ENCODE measurements at regions not wholly inside any gene's neighbourhood (a gene's known extent, or its start where the extent isn't known, plus 50 kb on each side); places are given as distances from the start of the nearest gene placed in this dataset.

DNA sequence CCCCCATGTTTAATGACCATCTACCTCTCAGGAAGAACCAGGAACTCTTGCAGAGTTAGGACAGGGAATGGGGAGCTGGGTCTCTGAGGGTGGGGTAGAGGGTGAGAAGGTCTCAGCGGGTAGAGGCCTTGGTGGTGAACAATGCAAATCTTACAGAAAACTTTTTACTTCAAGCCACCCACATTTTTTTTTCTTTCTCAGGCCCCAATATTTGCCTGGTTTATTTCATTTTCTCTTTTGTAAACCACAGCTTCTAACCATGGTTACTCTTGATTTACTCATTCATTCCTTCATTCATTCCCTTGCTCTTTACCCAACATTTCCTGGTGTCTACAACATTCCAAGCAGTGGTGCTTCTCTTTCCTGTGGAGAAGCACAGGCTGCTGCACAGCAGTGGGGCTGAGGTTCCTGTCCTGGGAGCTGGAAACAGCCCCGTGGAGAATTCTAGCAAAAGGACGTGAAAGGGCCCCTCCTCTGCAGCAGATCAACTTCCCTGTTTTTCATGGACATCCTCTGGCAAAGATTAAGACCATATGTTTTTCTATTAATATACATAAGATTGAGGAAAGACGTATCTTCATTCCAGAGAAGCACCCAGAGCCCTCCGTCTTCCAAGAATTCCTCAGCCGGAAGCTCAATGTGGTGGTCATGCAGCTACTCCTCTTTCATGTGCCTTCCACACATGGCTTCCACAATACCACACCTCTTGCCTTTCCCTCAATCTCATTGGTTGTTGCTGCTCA, 224.4 kb upstream of the SESN3 start:
- no peak for ATAC-seq (ENCODE audit: insufficient read depth, low read depth)
- no peak for DNase-seq

DNA sequence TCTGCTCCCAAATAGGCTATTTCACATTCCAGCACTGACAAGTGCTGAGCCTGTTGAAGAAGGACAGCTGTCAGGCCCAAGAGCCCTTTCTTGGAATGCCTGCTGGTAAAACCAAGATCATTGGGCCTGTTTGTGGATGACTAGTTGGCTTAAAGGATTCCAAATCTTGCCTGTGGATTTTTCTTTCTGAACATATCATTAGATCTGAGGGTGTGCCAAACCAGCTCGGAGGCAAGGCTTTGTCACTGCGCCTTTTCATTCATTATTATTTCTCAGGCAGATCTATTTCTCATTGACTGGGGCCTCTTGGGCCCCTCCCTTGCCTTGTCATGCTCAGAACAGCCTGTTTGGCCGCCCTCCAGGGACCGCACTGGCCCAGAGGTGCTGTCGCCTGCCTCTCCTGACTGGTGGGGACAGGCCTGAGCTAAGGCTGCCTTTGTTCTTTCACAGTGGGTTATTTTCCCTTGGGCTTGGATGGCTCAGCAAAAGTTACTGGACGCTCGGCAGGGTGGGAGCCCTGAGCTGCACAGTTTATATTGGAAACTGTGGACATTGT, 222.7 kb upstream of the SESN3 start:
- Histone ChIP-seq H3K4me3 (ENCODE audit: low read depth in 1 of 2, low read length in 2 of 2) (no peak overlapping the region), H3K9me3 (ENCODE audit: insufficient read depth, low read length, severe bottlenecking) (no peaks in the 10 kb centered on the region), H3K4me2 (ENCODE audit: insufficient read depth, low read length) (no peak overlapping the region), H3K27me3 (ENCODE audit: insufficient read depth, low read length, poor library complexity) (peaks cover 3% of the 10 kb centered on the region), H3K9ac (ENCODE audit: low read depth, low read length) (no peak overlapping the region), H3K27ac (ENCODE audit: low read length) (no peak overlapping the region), H3K79me2 (ENCODE audit: insufficient read depth, low read length) (no peaks in the 10 kb centered on the region), H4K20me1 (ENCODE audit: insufficient read depth, low read length) (no peaks in the 10 kb centered on the region), H3K4me1 (ENCODE audit: insufficient read depth, low read length) (no peaks in the 10 kb centered on the region), H3K36me3 (ENCODE audit: insufficient read depth, low read length) (no peaks in the 10 kb centered on the region), H2AFZ (ENCODE audit: low read depth, low read length) (no peak overlapping the region)
- TF ChIP-seq, protein P1, sequence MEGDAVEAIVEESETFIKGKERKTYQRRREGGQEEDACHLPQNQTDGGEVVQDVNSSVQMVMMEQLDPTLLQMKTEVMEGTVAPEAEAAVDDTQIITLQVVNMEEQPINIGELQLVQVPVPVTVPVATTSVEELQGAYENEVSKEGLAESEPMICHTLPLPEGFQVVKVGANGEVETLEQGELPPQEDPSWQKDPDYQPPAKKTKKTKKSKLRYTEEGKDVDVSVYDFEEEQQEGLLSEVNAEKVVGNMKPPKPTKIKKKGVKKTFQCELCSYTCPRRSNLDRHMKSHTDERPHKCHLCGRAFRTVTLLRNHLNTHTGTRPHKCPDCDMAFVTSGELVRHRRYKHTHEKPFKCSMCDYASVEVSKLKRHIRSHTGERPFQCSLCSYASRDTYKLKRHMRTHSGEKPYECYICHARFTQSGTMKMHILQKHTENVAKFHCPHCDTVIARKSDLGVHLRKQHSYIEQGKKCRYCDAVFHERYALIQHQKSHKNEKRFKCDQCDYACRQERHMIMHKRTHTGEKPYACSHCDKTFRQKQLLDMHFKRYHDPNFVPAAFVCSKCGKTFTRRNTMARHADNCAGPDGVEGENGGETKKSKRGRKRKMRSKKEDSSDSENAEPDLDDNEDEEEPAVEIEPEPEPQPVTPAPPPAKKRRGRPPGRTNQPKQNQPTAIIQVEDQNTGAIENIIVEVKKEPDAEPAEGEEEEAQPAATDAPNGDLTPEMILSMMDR (IDR thresholded peaks at IDR 0.05; ENCODE audit: borderline replicate concordance, extremely low read depth, low read length, poor library complexity, severe bottlenecking): no peak
- TF ChIP-seq EZH2 (IDR thresholded peaks at IDR 0.05; ENCODE audit: borderline replicate concordance, low read depth, low read length, severe bottlenecking): no peak
- DNase-seq: no peak
- ATAC-seq (ENCODE audit: insufficient read depth, low read depth): no peak

More for the DNA sequence above, 224.4 kb upstream of the SESN3 start:
- Histone ChIP-seq H3K4me1 (ENCODE audit: insufficient read depth, low read length) (no peaks in the 10 kb centered on the region), H3K4me3 (ENCODE audit: low read depth in 1 of 2, low read length in 2 of 2) (no peak overlapping the region), H3K79me2 (ENCODE audit: insufficient read depth, low read length) (no peaks in the 10 kb centered on the region), H3K9me3 (ENCODE audit: insufficient read depth, low read length, severe bottlenecking) (no peaks in the 10 kb centered on the region), H3K27me3 (ENCODE audit: insufficient read depth, low read length, poor library complexity) (peaks cover 3% of the 10 kb centered on the region), H3K27ac (ENCODE audit: low read length) (no peak overlapping the region), H3K36me3 (ENCODE audit: insufficient read depth, low read length) (no peaks in the 10 kb centered on the region), H3K9ac (ENCODE audit: low read depth, low read length) (no peak overlapping the region), H4K20me1 (ENCODE audit: insufficient read depth, low read length) (no peaks in the 10 kb centered on the region), H3K4me2 (ENCODE audit: insufficient read depth, low read length) (no peak overlapping the region), H2AFZ (ENCODE audit: low read depth, low read length) (no peak overlapping the region)
- TF ChIP-seq EZH2 (IDR thresholded peaks at IDR 0.05; ENCODE audit: borderline replicate concordance, low read depth, low read length, severe bottlenecking): no peak
- TF ChIP-seq, protein P1 (IDR thresholded peaks at IDR 0.05; ENCODE audit: borderline replicate concordance, extremely low read depth, low read length, poor library complexity, severe bottlenecking): no peak

DNA sequence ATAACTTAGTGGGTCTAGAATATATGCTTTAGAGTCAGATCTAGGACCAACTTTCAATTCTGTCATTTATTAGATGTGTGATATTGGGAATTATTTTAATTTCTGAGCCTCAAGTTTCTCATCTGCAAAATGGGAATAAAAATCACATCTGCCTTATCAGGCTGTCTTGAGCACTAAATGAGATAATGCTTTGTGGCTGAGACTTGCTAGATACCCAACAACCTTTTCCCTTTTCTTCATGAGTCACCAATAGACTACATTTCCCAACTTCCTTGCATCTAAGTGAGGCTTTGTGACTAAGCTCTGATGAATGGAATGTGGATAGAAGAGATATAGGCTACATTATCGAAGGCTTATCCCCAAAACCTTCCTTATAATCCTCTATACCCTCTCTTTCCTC, 220.7 kb upstream of the SESN3 start:
- Histone ChIP-seq H3K27me3 (ENCODE audit: insufficient read depth, low read length, poor library complexity) (peaks cover 3% of the 10 kb centered on the region), H3K9me3 (ENCODE audit: insufficient read depth, low read length, severe bottlenecking) (no peaks in the 10 kb centered on the region), H2AFZ (ENCODE audit: low read depth, low read length) (no peak overlapping the region), H3K79me2 (ENCODE audit: insufficient read depth, low read length) (no peaks in the 10 kb centered on the region), H4K20me1 (ENCODE audit: insufficient read depth, low read length) (no peaks in the 10 kb centered on the region), H3K27ac (ENCODE audit: low read length) (no peak overlapping the region), H3K36me3 (ENCODE audit: insufficient read depth, low read length) (no peaks in the 10 kb centered on the region), H3K4me3 (ENCODE audit: low read depth in 1 of 2, low read length in 2 of 2) (no peak overlapping the region), H3K4me1 (ENCODE audit: insufficient read depth, low read length) (no peaks in the 10 kb centered on the region), H3K9ac (ENCODE audit: low read depth, low read length) (no peak overlapping the region), H3K4me2 (ENCODE audit: insufficient read depth, low read length) (no peak overlapping the region)
- no peak for TF ChIP-seq EZH2 (IDR thresholded peaks at IDR 0.05; ENCODE audit: borderline replicate concordance, low read depth, low read length, severe bottlenecking)
- TF ChIP-seq, protein P1 (IDR thresholded peaks at IDR 0.05; ENCODE audit: borderline replicate concordance, extremely low read depth, low read length, poor library complexity, severe bottlenecking): no peak
- no peak for ATAC-seq (ENCODE audit: insufficient read depth, low read depth)
- DNase-seq: no peak

Measured in DND-41 (cell line).